Neural progenitor cell (in vitro differentiated cells): ENCODE measurements at regions not wholly inside any gene's neighbourhood (a gene's known extent, or its start where the extent isn't known, plus 50 kb on each side); places are given as distances from the start of the nearest gene placed in this dataset.

Experiments used
- CTCF ChIP-seq: fragments of 200-600 bp; sonication (generic); IDR thresholded peaks from 2 replicates; pipeline ENCODE4 v1.5.1; 2017; ENCODE audit warnings: antibody characterized with exemption, mild to moderate bottlenecking
- EZH2 ChIP-seq: fragments of 200-600 bp; sonication (generic); IDR thresholded peaks from 2 replicates; pipeline ENCODE4 v1.6.1; 2017; ENCODE audit warnings: antibody characterized with exemption, mild to moderate bottlenecking, moderate library complexity
- EZH2phosphoT487 ChIP-seq: fragments of 200-600 bp; sonication (generic); IDR thresholded peaks from 2 replicates; pipeline ENCODE4 v1.6.1; 2017; ENCODE audit warnings: antibody characterized with exemption

GRCh38 chr16:55081622-55082590, 151.2 kb downstream of the IRX5 start:
- TF ChIP-seq EZH2 (no peak), CTCF (no peak), EZH2phosphoT487 (no peak)
